Renal cortex interstitium (tissue), 11 donors: ENCODE measurements at regions not wholly inside any gene's neighbourhood (a gene's known extent, or its start where the extent isn't known, plus 50 kb on each side); places are given as distances from the start of the nearest gene placed in this dataset.

Experiments used
- DNase-seq, 11 donors: peaks; one replicate each; pipeline ENCODE4 v3.0.0-alpha.2; 2013; ENCODE audit warnings: low read depth in 9 of 11, low spot score in 4 of 11; ENCODE audit errors: extremely low read depth in 1 of 11

DNA sequence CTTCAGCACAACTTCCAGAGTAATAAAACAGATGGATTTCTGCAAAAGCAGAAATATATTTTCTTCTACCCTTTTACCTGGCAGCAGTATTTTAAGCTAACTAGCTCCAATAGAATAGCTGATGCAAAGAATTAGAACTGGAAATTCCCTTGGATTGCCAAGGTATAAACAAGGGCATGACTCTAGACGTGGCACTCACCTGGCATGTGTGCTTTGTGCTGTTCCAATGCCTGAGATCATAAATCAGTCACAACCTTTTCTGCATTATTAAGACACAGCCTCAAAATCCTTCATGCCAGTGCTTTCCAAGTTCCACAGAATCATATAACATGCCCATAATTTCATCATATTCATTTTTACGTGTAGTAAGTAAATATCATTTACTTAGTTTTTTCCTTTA lies 1048.7 kb downstream of the ADGRL2 start:
- no peak for DNase-seq

DNA sequence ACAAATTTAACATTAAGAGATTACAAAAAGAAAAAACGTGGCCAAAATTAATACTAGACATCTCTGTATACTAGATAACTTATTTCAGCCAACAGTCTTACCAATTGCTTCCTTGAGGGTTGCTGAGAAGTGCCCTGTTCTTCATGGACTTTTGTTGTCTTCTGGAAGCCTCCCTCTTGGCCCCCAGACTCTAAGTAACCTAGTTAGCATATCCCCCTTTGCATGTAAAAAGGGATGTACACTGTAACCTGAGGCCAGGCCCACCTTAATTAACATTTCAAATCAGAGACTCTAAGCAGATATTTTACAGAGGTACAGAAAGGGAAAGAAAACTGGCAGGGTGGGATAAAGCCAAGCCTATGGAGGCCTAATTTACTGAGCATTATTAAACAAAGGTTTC lies 1047.3 kb downstream of the ADGRL2 start:
- no peak for DNase-seq

DNA sequence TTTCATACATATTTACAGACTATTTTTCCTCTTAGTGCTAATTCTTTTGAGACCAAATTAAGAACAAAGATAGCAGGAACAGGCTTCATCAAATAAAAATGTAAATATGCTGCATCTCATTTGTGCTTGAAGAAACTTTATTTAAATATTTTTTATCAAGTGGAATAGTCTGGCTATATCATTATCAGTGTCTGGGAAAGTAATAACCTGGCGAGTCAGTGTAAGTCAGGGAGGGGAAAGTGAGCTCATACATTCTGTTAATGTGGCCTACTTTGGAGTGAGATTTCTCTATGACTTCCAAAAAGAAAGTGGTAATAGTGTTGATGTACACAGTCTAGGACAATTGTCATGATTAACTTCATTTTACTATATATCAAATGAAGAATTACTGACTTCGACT lies 1045.1 kb downstream of the ADGRL2 start:
- no peak for DNase-seq

GRCh38 chr1:82844911-82845827 lies 1044.4 kb downstream of the ADGRL2 start:
- no peak for DNase-seq

- no peak for DNase-seq
Measured at GRCh38 chr1:82844447-82844846, 1043.7 kb downstream of the ADGRL2 start.

DNA sequence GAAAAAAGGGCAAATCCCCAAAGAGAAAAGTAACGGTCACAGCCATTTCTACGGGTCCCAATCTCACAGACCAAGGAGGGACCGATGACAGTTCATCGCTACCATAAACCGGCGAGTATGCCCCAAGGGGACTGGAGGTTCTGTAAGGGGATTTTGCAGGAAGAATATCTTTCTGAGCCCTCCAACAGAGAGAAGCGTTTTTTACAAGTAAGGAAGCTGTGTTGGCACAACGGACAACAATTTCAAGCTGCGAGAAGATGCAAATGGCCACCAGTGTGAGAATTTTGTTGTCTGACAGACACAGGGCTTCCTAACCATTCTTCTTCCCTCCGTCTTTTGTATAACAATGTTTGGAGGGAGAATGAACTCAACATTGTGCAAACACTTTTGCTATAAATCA lies 1043.1 kb downstream of the ADGRL2 start:
- DNase-seq, result no peak

DNA sequence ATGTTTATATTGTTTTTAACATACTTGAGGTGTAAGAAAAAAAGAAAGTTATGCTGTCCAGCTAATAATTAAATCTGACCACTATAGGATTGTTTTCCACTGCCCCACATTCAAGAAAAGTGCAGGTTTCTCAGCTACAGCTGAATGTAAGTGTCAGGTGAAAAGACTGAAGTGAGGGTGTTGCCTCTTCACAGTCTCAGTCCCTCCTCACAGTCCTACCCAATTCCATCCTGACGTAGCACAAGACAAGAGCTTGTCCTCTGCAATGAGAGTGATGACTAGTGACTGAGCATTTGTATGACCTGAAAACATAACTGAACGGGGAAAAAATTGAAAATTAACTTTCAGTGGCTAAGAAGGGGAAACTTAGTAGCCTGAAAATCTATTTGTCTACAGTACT lies 1039.5 kb downstream of the ADGRL2 start:
- no peak for DNase-seq

GRCh38 chr1:82837766-82838465 lies 1037.2 kb downstream of the ADGRL2 start:
- DNase-seq, result no peak

- no peak for DNase-seq
Measured at GRCh38 chr1:82836973-82837680, 1036.4 kb downstream of the ADGRL2 start.

DNA sequence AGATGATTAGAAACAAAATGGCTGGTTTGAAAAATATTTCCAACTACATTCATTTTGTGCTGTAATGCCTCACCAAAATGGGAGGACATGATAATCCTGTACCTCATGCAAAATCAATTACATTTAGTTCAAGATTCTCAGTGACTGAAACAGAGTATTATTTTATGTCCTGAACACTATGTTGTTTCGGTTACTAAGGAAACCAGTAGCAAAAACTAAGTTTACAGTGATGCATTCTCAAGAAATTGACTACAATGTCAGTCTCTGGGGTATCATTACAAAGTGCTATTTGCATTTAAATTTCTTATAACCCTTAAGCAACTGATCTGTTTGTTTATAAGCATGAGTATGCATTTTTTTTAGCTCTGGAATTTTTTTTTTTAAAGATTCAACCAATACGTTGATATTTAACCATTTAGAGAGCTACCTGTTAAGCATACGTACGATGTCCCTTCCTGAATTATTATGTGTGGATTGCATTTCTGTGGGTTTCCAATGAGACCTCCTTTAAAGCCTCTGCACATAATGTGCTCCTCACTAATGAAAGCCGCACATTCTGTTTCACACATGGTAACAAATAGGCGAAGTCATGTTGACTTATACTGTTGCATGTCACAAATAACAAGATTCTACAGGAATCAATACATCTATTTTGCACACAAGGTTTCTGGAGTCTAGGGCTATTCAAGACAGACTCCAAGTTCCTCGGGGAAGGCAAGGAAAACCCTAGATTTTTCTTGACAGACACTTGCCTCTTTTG lies 1035.7 kb downstream of the ADGRL2 start:
- no peak for DNase-seq

GRCh38 chr1:82830690-82831380 lies 1030.1 kb downstream of the ADGRL2 start:
- DNase-seq, result no peak

GRCh38 chr1:82829527-82829926 lies 1028.8 kb downstream of the ADGRL2 start:
- no peak for DNase-seq

GRCh38 chr1:82823876-82824275 lies 1023.1 kb downstream of the ADGRL2 start:
- DNase-seq, result no peak

DNA sequence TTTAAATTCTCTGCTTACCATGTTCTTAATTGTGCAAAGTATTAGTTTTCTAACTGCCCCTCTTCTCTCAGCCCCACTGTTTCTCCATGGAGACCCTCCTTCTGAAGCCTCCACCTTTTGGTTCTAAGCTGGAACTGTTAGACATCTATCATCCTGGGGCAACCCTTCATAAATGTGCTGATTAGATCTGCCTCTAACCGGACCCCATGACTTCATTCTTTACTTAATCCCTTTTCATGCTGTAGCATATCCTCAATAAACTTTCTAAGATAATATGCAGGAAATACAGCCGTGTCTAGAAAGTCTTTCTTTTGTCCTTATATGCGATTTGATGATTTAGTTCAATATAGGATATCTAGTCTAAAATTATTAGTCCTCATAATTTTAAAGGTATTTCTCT lies 1020.1 kb downstream of the ADGRL2 start:
- DNase-seq, result no peak

GRCh38 chr1:82819234-82819633 lies 1018.5 kb downstream of the ADGRL2 start:
- DNase-seq, result no peak

DNA sequence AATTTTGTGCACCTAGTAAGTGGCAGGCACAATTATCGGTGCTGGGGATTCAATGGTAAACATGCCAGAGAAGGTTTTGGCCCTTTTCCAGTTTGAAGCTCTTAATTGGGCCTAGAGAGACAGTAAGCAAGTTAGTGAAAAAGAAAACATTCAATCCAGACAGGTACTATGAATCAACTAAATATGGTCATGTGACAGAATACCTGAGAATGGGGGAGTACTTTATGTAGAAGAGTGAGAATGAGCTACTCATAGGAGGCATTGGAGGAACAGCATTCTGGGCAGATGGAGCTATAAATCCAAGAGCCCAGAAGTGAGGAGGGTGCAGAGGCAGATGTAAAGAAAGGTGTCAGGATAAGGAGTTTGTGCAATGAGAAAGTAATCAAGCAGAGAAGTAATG lies 1017.9 kb downstream of the ADGRL2 start:
- DNase-seq, result no peak

- no peak for DNase-seq
Measured at GRCh38 chr1:82813386-82813785, 1012.7 kb downstream of the ADGRL2 start.

GRCh38 chr1:82810601-82811000 lies 1009.9 kb downstream of the ADGRL2 start:
- no peak for DNase-seq

DNA sequence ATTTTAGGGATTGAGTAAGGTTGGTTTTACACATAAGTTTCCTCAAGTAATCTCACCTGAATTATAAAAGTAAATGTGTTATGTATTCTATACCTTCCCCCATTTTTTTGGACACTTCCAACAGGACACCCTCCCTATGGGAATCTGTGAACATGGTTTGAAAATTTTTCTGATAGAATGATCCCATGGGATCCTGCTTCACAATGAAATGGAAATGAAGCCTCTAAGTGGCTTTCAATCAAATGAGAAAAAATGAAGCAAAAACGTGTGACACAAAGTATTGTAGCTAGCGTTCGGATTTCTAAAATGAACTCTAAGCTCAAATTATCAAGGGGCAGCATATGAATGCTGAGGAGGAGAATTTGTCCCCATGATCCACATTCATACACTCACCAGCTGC lies 1006.8 kb downstream of the ADGRL2 start:
- no peak for DNase-seq
